ENCODE measurements at regions not wholly inside any gene's neighbourhood (a gene's known extent, or its start where the extent isn't known, plus 50 kb on each side); places are given as distances from the start of the nearest gene placed in this dataset.
A peak's percentile ranks its signal among the peaks of the same experiment; 100 is the strongest.
"Not testable (repeated sequence)": the region's sequence is repeated elsewhere in the genome, so short reads cannot be mapped to it uniquely, and the experiment has no call there.

- DNase-seq = no peak
These were observed 50.0 kb downstream of the PTPRS start for GRCh38 chr19:5290336-5291262.

DNA sequence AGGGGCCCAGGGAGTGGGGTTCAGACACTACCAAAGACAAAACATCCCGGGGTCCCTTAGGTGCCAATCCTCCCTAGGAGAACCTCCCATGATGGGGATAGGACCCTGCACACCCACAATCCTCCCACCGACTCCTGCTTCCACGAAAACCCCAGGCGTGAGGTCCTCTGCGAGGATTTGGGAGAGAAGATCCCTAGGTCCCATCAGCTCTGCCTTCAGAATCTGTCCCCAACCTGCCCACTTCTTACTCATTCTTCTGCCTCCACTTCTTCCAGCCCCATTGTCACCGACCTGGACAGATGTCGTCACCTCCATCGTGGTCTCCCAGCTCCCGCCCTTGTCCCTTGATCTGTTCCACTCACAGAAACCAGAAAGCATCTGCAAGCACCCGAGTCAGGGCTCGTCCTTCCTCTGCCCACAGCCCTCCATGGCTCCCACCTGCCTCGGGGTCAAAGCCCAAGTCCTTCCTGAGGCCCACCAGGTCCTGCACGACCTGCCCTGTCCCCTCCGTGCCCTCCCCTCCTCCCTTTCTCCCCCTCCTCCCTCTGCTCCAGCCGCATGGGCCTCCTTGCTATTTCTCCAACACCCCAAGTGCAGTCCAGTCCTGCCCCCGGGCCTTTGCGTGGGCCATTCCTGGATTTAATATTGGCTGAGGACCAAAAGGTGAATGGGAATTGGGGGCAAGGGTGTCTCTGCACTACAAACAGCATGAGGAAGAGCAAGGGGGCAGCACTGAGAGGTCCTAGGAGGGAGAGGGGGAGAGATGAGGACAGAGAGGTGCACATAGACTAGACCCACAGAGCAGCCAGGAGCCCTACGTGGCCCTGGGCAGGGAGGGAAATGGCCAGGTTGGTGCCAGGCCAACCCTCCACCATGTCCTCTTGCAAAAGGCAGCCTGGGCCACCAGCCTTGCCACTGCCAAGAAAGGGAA lies 51.3 kb downstream of the PTPRS start:
- no peak for DNase-seq

GRCh38 chr19:5288347-5288739 lies 52.3 kb downstream of the PTPRS start:
- DNase-seq = no peak

GRCh38 chr19:5287066-5287465 lies 53.5 kb downstream of the PTPRS start:
- DNase-seq = no peak

- no peak for DNase-seq
These were observed 54.1 kb downstream of the PTPRS start for GRCh38 chr19:5286465-5287029.

GRCh38 chr19:5285955-5286354 lies 54.7 kb downstream of the PTPRS start:
- no peak for DNase-seq

DNA sequence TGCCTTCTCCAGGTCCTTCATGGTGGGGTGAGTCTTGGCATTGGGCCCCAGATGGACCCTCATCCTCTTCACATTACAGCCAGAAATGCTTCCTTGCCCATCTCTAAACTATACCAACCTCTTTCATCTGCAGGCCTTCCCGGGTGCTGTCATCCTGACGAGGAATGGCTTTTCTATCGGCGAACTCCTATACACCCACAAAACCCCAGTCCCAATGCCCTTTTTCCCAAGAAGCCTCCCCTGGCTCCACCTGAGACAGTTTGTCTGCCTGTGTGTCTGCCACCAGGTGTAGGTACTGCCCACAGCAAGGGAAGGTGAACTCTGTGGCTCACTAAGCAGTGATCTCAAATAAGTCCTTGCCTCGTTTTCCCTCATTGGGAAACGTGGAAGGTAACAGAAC lies 55.3 kb downstream of the PTPRS start:
- no peak for DNase-seq

- no peak for DNase-seq
These were observed 57.7 kb downstream of the PTPRS start for GRCh38 chr19:5282901-5283300.

- DNase-seq = peak; percentile 65
These were observed 59.0 kb downstream of the PTPRS start for GRCh38 chr19:5281588-5281987.

- DNase-seq = not testable (repeated sequence)
These were observed 64.9 kb downstream of the PTPRS start for GRCh38 chr19:5275668-5276067.

DNA sequence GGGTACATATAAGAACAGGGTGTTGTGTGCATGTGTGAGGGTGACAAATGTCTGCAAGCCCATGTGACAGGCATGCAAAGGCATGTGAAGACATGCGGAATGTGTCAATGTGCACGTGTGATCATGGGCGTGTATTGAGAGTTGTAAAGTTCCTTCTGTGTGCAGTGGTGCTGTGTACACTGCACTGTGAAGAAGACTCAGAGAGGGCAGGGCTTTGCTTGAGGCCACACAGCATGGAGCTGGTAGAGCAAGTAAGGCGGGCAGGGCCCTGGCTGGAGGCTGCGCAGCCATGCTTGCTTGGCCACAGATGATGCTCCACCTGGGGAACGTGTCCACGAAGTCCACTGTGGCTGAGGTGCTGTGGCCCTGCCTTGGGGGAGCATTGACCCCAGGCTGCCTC lies 66.8 kb downstream of the PTPRS start:
- DNase-seq = no peak

DNA sequence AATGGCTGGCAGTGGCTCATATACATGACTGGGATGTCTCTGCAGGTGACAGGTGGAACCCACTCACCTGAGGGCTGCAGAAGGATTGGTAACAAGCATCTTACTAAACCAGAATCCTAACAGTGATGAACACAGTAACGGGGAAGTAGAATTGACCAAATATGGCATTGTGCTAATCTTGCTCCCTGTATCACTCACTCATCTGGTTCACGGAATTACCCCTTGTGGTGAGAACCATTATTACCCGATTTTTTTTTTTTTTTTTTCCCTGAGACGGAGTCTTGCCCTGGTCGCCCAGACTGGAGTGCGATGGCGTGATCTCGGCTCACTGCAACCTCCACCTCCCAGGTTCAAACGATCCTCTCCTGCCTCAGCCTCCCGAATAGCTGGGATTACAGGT lies 69.5 kb downstream of the PTPRS start:
- DNase-seq = no peak

DNA sequence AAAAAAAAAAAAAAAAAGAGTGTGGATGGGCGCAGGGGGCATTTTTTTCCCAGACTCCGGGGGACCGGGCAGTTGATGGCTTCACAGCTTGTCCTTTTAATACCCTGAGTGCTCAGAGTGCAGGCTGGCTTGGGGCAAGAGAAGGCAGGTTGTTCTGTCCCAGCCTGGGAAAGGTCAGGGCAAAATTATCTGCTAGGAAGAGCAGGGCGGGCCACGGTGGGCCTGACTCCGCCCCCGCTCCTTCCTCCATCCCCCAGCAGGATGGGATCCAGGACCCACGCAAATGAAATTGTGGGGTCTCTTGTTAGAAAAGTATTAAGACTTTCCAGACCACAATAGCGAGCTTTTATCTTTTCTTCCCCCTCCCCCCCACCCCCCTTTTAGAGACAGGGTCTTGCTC lies 70.7 kb downstream of the PTPRS start:
- no peak for DNase-seq

DNA sequence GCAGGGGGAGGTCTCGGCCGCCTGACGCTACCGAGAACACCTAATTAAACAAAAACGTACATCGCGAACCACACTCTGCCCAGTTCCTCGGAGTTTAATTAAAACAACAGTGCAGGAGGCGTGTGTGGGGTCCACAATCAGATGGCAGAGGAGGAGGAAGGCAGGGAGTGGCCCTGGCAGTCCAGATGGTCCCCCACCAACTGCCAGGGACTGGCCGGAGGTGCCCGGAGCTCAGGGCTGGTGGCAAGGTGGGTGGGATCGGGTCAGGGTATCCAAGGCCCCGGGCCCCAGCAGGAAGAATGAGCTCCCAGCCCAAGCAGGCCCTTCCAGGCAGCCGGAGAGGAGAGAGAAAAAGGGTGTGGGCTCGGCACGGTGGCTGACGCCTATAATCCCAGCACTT lies 71.3 kb downstream of the PTPRS start:
- no peak for DNase-seq

GRCh38 chr19:5268801-5269200 lies 71.8 kb downstream of the PTPRS start:
- no peak for DNase-seq

DNA sequence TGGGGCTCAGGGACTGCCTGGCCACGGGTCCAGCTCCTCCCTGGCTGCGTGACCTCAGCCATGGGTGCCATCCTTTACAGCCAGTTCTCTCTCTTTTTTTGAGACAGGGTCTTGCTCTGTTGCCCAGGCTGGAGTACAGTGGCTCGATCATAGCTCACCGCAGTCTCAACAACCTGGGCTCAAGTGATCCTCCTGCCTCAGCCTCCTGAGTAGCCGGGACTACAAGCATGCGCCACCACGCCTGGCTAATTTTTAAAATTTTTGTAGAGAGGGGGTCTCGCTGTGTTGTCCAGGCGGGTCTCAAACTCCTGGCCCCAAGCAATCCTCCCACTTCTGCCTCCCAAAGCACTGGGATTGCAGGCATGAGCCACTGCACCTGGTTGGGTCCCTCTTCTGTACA lies 75.4 kb downstream of the PTPRS start:
- no peak for DNase-seq

DNA sequence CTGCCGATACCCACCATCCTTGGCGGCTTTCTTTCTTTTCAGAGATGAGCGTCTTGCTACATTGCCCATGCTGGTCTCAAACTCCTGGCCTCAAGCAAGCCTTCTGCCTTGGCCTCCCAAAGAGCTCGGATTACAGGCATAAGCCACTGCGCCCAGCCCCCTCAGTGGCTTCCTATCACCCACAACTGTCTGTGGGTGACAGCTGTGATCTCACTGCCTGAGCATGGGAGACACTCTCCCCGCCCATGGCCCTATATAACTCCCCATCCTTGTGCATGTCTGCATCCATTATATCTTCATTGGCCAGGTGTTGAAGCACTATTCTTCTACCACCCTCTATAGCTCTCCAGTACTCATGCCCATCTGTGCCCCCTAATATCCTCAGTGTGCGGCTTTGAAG lies 76.2 kb downstream of the PTPRS start:
- DNase-seq = no peak

- DNase-seq = no peak
These were observed 77.0 kb downstream of the PTPRS start for GRCh38 chr19:5263615-5264014.

DNA sequence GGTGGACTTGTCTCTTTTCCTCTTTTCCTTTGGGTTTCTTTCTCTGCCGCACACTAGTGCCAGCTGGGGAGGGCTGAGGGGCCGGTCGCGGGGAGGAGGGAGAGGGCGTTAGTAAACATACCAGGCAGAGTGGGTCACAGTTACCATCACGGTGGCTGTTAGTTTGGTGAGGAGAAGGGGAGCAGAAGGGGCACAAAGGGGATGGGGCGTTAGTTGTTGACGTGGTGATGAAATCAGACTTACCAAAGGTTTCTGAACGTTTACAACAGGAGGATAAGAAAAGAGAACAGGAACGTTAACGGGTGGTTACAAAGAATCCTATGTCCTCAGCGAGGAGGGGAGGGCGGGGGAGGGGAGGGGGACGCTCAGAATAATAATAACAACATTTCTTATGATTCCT lies 77.9 kb downstream of the PTPRS start:
- DNase-seq = no peak

GRCh38 chr19:5261156-5261890 lies 79.3 kb downstream of the PTPRS start:
- no peak for DNase-seq

DNA sequence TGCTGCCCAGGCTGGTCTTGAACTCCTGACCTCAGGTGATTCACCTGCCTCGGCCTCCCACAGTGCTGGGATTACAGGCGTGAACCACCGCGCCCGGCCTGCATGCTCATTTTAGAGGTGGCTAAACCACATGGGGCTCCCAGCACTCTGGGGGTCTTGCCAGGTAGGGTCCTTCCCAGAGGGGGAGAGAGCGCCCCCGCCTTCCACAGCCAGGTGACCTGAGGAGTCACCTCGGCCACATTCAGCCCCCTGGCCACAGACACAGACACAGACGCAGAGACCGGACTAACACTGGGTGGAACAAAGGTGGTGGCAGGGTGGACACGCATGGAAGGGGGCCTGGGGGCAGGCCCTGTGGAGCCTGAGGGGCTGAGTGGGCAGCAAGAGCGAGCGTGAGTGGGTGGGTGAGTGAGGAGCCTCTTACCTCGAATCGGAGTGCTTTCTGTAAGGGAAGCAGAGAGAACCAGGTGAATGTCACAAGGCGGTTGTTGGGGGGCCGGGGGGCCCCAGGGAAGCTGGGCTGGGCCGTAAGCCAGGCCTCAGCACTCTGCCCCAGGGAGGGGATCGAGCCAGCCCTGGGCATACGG lies 80.1 kb downstream of the PTPRS start:
- no peak for DNase-seq
